GM12864 (cell line): ENCODE measurements at regions not wholly inside any gene's neighbourhood (a gene's known extent, or its start where the extent isn't known, plus 50 kb on each side); places are given as distances from the start of the nearest gene placed in this dataset.

Source experiments
- DNase-seq: peaks from one replicate; pipeline ENCODE4 v3.0.0-alpha.2; 2011; ENCODE audit warnings: low read depth
- H3K4me3 ChIP-seq: 2 replicates; pipeline ENCODE4 v1.5.1; 2011; ENCODE audit warnings: mild to moderate bottlenecking, low read depth, low read length, control low read depth
- TF ChIP-seq, protein P1 (sequence below): IDR thresholded peaks from 2 replicates; pipeline ENCODE4 v1.5.1; 2011; ENCODE audit warnings: low read depth, mild to moderate bottlenecking, moderate library complexity, low read length, control low read depth, inconsistent platforms; ENCODE audit errors: missing control alignments

DNA sequence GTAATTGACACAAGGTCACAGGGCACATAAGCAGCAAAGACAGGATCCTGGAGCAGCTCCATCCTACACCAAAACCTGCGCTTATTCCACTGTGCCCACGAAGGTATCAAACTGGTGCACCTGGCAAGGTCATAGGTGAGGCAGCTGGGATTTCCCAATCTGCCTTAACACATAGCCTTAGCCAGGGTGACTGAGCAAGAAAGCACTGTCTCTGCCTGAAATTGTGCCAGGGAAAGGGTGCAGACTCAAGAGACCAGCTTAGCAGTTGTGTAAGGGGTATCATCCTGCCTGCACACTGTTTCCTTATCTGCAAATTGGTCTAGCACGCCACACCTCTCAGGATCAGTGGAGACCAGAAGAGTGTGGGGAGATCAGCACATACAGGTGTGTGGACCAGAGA, 82.8 kb downstream of the MAFB start:
- H3K4me3 ChIP-seq, result no peak overlapping the region
- DNase-seq, result no peak
- TF ChIP-seq, protein P1, sequence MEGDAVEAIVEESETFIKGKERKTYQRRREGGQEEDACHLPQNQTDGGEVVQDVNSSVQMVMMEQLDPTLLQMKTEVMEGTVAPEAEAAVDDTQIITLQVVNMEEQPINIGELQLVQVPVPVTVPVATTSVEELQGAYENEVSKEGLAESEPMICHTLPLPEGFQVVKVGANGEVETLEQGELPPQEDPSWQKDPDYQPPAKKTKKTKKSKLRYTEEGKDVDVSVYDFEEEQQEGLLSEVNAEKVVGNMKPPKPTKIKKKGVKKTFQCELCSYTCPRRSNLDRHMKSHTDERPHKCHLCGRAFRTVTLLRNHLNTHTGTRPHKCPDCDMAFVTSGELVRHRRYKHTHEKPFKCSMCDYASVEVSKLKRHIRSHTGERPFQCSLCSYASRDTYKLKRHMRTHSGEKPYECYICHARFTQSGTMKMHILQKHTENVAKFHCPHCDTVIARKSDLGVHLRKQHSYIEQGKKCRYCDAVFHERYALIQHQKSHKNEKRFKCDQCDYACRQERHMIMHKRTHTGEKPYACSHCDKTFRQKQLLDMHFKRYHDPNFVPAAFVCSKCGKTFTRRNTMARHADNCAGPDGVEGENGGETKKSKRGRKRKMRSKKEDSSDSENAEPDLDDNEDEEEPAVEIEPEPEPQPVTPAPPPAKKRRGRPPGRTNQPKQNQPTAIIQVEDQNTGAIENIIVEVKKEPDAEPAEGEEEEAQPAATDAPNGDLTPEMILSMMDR, result no peak

DNA sequence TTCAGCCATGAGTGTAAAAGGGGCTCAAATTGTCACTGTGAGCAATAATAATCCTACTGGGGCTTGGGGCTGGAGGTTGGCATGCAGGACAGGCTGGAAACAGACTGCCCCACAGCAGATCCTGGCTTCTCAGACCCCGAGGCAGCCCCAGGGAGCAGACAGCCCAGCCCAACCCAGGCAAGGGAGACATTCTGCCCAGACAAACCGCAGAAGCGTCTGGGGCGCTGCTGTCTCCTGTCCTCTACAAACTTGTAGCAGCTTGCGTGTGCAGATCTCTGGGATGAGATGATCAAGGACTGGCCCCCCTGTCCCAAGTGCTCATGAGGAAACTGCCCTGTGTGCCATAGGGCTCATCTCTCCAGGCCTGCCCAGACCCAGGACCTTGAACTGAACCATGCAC, 84.6 kb downstream of the MAFB start:
- no peak for DNase-seq
- TF ChIP-seq, protein P1, result no peak
- H3K4me3 ChIP-seq, result no peak overlapping the region

DNA sequence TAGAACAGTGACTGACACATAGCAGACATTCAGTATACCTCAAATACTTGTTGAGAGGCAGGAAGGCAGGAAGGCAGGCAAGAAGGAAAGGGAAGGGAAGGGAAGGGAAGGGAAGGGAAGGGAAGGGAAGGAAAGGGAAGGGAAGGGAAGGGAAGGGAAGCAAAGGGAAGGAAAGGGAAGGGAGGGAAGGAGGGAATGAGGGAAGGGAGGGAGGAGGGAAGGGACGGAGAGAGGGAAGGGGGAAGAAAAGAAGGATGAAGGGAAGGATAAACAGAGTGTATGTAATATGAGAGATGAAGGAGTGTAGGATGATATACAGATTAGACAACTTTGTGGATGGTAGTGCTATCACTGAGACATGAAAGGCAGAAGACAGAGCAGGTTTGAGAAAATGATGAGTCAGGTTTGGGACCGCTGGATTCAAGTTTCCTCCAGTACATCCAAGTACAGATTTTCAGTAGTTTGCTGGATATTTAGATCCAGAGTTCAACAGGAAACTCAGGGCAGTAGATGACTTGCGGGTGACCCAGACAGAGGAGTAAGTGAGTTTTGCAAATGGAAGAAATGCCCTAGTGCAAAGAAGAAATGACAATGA, 85.9 kb downstream of the MAFB start:
- no peak overlapping the region for H3K4me3 ChIP-seq
- DNase-seq, result no peak
- TF ChIP-seq, protein P1, result no peak

GRCh38 chr20:40602381-40602780, 86.7 kb downstream of the MAFB start:
- no peak for DNase-seq
- no peak overlapping the region for H3K4me3 ChIP-seq
- TF ChIP-seq, protein P1, result no peak

DNA sequence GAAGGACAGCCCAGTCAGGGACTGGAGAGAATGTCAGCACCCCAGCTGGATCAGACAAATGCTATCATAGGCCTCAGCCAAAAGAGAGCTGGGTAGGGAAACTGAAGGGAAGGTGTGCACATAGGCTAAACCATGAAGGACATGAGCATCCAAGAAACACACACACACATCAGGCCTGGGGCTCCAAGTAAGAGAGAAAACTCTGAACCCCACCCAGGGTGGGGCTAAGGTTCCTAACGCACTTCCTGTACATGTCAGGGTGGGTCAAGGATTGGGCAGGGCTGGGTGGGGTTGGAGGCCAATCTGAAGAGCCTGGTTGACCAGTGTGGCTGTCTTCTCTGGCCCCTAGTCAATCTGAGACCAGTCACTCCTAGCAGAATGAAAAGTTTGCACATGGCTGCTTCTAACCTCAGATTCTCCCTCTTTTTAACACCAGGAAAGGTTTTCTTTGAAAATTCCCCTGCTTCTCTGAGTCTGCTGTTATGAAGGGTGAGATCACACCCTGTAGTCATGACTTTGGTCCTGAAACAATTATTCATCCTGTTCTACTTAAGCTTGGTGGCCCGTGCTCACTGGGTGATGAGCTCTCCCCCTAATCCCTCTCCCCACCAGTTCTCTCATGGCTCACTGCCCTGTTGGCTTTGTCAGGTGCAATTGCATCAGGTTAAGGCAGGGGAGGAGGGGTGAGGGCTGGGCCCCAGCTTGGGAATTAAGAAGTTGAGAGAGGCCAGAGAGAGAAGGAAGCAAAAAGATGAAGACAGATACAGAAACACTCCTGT, 88.4 kb downstream of the MAFB start:
- H3K4me3 ChIP-seq, result no peak overlapping the region
- TF ChIP-seq, protein P1, result no peak
- DNase-seq, result no peak

GRCh38 chr20:40599987-40600386, 89.0 kb downstream of the MAFB start:
- H3K4me3 ChIP-seq, result no peak overlapping the region
- DNase-seq, result no peak
- TF ChIP-seq, protein P1, result no peak

DNA sequence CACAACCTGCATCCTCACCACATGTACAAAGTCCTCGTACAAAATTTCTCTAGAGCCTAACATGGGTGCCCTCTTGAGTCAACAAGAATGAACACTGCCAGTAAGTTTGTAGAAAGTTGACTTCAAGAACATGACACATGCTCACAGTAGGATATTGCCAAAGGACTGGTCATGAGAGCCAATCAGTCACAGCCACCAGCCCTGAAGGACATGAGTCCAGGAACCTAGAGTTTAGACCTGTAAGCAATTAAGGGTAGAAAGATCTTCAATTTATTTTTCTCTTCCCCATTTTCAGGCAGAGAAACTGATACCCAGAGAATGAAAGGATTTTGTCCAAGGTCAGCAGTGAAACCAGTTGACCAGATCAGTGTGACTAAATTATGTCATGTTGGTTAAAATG, 96.1 kb downstream of the MAFB start:
- TF ChIP-seq, protein P1, result no peak
- H3K4me3 ChIP-seq, result no peak overlapping the region

More for the DNA sequence above, 96.1 kb downstream of the MAFB start:
- DNase-seq, result no peak
